ENCODE measurements at regions not wholly inside any gene's neighbourhood (a gene's known extent, or its start where the extent isn't known, plus 50 kb on each side); places are given as distances from the start of the nearest gene placed in this dataset.

DNA sequence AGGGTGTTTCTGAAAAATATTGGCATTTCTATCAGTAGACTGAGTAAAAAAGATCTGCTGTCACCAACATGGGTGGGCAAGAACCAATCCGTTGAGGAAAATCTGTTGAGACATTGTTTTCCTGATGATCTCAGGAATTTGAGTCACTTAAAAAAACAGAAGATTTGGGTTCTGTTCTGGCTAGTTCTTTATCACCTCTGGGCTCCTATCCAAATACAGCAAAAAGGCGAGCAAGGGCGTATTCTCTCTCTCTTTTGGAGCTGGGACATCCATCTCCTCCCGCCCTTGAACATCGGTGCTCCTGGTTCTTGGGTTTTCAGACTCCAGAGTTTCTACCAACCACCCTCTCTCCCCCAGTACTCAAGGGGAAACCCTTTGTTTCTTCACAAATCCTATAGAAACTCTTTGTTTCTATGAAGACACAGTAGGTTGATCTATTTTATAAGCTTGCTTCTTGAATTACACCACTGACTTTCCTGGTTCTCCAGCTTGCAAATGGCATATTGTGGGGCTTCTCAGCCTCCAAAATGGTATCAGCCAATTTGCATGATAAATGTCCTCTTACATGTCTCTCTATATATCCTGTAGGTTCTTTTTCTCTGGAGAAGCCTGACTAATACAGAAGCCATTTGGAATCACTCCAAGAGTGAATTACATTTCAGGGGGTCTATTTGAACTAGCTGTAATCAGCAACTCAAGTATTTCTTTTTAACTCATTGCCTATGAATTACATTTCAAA, 263.9 kb upstream of the TMTC1 start:
- Histone ChIP-seq H3K4me3 (no peak overlapping the region), H3K4me1 (no peaks in the 10 kb centered on the region), H3K27ac (no peak overlapping the region), H3K4me2 (no peak overlapping the region), H3K9me3 (no peaks in the 10 kb centered on the region)
- ATAC-seq = no peak
- no peak for DNase-seq (ENCODE audit: low read depth in 1 of 2, low spot score in 1 of 2)
- WGBS (ENCODE audit: missing lambda C conversion rate) = under 1% methylated on average over 5 of the region's 5 CpGs
- FAIRE-seq = no peak
- ChIA-PET CTCF (no interaction called here), POLR2A (no interaction called here)
- TF ChIP-seq, protein P1, sequence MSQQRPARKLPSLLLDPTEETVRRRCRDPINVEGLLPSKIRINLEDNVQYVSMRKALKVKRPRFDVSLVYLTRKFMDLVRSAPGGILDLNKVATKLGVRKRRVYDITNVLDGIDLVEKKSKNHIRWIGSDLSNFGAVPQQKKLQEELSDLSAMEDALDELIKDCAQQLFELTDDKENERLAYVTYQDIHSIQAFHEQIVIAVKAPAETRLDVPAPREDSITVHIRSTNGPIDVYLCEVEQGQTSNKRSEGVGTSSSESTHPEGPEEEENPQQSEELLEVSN (IDR thresholded peaks at IDR 0.05; ENCODE audit: borderline replicate concordance, low read depth) = no peak
- TF ChIP-seq SREBF2 (IDR thresholded peaks at IDR 0.05) = no peak
- no peak for TF ChIP-seq BHLHE40 (IDR thresholded peaks at IDR 0.05; ENCODE audit: low read depth, low read length)
- TF ChIP-seq EHF (CRISPR knock-in tag; IDR thresholded peaks at IDR 0.05) = no peak
- TF ChIP-seq POLR2A (IDR thresholded peaks at IDR 0.05; ENCODE audit: low read length) = no peak

DNA sequence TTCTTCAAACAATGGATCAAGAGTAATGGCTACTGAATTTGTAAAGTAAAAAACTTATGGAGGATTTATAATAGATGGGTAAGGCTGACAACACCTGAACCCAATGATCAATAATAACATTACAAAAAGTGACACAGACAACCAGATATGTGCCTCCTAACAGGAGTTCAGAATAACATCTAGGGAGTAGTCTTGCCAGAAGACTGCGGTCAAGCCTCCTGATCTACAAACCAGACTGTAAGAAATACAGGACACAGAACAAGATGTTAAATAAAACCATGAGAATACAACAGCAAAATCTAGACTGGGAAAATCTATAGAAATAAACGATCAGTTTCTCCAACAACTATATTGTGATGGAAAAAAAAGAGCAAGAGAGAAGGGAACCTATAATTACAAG, 262.6 kb upstream of the TMTC1 start:
- Histone ChIP-seq H3K4me3 (no peak overlapping the region), H3K9me3 (no peaks in the 10 kb centered on the region), H3K4me1 (no peaks in the 10 kb centered on the region), H3K4me2 (no peak overlapping the region), H3K27ac (no peak overlapping the region)
- no peak for TF ChIP-seq NPAS2 (CRISPR knock-in tag; IDR thresholded peaks at IDR 0.05; ENCODE audit: borderline replicate concordance)
- no peak for TF ChIP-seq GATA3 (IDR thresholded peaks at IDR 0.05; ENCODE audit: borderline replicate concordance)
- no peak for TF ChIP-seq ZNF302 (CRISPR knock-in tag; IDR thresholded peaks at IDR 0.05)
- no peak for TF ChIP-seq HDAC2 (IDR thresholded peaks at IDR 0.05)
- TF ChIP-seq, protein P2, sequence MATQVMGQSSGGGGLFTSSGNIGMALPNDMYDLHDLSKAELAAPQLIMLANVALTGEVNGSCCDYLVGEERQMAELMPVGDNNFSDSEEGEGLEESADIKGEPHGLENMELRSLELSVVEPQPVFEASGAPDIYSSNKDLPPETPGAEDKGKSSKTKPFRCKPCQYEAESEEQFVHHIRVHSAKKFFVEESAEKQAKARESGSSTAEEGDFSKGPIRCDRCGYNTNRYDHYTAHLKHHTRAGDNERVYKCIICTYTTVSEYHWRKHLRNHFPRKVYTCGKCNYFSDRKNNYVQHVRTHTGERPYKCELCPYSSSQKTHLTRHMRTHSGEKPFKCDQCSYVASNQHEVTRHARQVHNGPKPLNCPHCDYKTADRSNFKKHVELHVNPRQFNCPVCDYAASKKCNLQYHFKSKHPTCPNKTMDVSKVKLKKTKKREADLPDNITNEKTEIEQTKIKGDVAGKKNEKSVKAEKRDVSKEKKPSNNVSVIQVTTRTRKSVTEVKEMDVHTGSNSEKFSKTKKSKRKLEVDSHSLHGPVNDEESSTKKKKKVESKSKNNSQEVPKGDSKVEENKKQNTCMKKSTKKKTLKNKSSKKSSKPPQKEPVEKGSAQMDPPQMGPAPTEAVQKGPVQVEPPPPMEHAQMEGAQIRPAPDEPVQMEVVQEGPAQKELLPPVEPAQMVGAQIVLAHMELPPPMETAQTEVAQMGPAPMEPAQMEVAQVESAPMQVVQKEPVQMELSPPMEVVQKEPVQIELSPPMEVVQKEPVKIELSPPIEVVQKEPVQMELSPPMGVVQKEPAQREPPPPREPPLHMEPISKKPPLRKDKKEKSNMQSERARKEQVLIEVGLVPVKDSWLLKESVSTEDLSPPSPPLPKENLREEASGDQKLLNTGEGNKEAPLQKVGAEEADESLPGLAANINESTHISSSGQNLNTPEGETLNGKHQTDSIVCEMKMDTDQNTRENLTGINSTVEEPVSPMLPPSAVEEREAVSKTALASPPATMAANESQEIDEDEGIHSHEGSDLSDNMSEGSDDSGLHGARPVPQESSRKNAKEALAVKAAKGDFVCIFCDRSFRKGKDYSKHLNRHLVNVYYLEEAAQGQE (IDR thresholded peaks at IDR 0.05) = no peak
- no peak for TF ChIP-seq KDM1A (IDR thresholded peaks at IDR 0.05; ENCODE audit: low read depth)
- no peak for TF ChIP-seq ZSCAN20 (CRISPR knock-in tag; IDR thresholded peaks at IDR 0.05)
- TF ChIP-seq CHD2 (IDR thresholded peaks at IDR 0.05; ENCODE audit: low read length, partially characterized antibody) = no peak
- no peak for TF ChIP-seq HOXA7 (CRISPR knock-in tag; IDR thresholded peaks at IDR 0.05)
- TF ChIP-seq RARB (CRISPR knock-in tag; IDR thresholded peaks at IDR 0.05) = no peak
- no peak for TF ChIP-seq HOXB13 (CRISPR knock-in tag; IDR thresholded peaks at IDR 0.05; ENCODE audit: low read depth)
- no peak for TF ChIP-seq EHF (CRISPR knock-in tag; IDR thresholded peaks at IDR 0.05)
- TF ChIP-seq, protein P3, sequence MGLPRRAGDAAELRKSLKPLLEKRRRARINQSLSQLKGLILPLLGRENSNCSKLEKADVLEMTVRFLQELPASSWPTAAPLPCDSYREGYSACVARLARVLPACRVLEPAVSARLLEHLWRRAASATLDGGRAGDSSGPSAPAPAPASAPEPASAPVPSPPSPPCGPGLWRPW (IDR thresholded peaks at IDR 0.05) = no peak
- TF ChIP-seq ZC3H11A (IDR thresholded peaks at IDR 0.05) = no peak
- TF ChIP-seq, protein P4, sequence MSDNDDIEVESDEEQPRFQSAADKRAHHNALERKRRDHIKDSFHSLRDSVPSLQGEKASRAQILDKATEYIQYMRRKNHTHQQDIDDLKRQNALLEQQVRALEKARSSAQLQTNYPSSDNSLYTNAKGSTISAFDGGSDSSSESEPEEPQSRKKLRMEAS (IDR thresholded peaks at IDR 0.05) = no peak
- TF ChIP-seq RNF2 (IDR thresholded peaks at IDR 0.05; ENCODE audit: borderline replicate concordance, low read depth) = no peak
- TF ChIP-seq FOSL2 (IDR thresholded peaks at IDR 0.05) = no peak
- TF ChIP-seq FOSL2 (CRISPR knock-in tag; IDR thresholded peaks at IDR 0.05) = no peak
- ChIA-PET POLR2A (no interaction called here), CTCF (no interaction called here)
- ATAC-seq = no peak
- DNase-seq (ENCODE audit: low read depth in 1 of 2, low spot score in 1 of 2) = no peak
- FAIRE-seq = no peak
- 2% methylated on average over 2 of the region's 2 CpGs for WGBS (ENCODE audit: missing lambda C conversion rate)

Data from A549 (cell line).